GM21717 (cell line): ENCODE measurements at regions not wholly inside any gene's neighbourhood (a gene's known extent, or its start where the extent isn't known, plus 50 kb on each side); places are given as distances from the start of the nearest gene placed in this dataset.
"Not testable (repeated sequence)": the region's sequence is repeated elsewhere in the genome, so short reads cannot be mapped to it uniquely, and the experiment has no call there.

Source experiments
- ATAC-seq: cut with Tn5 transposase; IDR thresholded peaks from one replicate; pipeline ENCODE4 v1.9.1; 2021; ENCODE audit warnings: mild to moderate bottlenecking, moderate library complexity; ENCODE audit not compliant: unreplicated experiment

DNA sequence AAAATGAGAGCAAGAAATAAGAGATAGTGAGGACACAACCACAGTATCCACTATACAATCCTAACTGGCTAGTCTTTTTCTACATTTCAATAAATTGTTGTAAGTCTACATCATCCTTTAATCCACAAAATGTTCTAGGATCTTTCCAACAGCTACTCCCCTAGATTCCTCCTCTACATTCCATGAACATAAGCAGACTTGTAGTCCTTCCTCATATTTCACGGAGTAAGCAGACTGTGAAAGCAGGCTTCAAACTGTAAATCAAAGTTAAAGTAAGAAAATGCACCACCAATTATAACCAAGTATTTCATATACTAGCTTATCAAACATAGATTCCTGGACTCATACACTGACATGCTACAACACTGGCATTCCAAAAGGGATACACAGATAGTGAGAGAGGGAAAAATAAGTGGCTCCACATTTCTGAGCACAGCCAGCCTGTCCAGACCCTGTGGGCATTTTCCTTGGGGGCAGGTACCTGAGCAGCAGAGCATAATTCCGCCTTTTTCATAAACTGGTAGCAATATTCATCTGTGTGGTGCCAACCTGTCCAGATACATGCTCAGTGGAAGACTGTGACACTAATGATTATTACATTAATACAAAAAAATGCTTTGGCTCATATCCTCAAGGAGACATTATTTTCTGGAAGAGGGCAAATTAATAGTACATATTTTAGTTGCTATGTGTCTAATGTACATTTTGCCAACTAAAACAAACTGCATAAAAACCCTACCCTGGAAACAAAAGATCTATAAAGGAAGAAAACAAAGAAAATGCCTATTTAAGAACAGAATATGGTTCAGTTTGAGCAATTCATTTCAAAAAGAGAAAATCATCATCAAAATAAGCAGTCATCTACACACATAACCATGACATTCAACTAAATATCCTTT is 113.3 kb upstream of the FSCB start:
- ATAC-seq = no peak

DNA sequence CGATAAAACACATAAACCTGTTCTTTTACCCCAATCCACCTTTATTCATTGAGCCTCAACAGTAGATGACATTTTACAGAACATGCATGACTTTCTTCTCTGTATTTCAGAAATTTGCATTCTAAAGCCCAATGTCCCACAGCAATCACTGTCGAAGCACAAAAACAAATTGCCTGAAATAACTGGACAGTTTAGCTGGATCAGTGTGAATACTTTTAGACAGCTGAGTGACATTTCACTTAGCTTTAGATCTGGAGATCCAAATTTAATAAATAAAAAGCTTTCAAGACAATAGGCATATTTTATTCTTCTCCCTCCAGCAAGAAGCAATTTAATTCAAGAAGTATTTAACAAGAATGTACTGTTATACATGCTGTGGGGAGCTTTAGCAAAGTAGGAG is 109.1 kb upstream of the FSCB start:
- ATAC-seq = no peak

DNA sequence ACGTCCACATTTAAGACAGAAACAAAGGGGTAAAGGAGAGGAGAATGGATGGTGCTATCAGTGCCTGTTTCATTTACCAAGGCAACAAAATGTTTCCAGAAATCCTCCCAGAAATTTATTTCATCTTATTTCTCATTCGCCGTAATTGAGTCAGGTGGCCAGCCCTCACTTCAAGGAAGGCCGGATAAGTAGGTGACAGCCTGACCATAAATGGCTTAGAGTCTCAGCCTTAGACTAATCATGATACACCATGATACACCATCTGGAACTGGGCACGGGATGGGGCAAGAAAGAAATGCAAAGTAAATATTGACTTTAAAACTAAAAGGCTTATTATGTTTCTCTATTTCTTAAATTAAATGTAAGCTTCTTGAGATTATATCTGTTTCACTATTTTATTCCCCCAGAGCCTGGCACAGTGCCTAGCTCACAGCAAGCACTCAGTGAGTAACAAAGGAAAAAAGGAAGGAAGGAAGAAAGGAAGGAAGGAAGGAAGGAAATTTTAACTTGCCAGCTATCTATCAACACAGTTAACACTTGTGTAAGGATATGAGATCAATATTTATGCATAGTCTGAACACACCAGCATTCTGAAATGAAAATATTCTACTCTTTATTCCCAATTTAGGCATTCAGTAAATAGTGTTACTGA is 106.1 kb upstream of the FSCB start:
- no peak for ATAC-seq

DNA sequence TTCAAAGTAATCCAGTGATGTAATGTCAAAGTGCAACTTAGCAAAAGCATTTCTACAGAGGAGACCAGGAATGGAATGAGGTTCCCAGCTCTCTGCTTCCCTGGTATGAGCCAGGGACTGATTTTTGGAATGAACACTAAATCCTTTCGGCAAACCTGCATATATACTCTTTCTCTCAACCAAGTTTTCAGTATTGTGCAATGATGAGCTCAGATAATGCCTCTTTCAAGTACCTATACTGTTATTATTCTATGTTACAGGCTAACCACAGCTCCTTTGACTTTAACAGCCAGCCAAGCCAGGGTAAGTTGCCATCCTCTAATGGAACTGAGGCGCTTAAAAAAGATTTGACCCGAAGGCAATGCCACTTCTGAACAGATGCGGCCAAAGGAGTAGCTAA is 104.9 kb upstream of the FSCB start:
- no peak for ATAC-seq

DNA sequence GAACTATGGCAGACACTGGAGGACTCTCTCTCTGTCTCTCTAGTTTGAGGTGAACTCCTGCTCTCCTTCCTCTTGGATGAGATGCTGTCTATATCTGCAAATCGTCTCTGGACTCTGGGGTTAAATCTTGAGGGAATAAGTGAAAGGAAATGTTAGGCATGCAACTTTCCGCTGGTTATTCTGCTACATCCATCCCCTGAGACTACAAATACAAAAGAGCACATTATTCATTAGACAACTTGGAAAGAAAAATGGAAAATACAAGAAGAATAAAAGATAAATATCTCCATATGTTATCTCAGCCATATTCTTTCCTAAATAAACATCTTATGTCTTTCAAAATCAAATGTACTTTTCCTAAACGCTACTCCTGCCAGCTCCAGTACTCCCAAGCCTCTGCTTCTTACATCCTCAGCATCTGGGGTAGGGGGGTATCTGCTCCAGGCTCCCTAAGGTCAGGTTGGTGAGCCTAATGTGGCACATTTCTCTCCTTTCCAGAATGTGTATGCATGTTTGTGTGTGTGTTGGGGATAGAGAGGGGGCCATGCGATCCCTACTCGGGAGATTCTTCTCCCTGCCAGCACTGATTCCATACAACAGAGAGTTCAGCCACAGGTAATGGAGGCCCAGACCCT is 102.9 kb upstream of the FSCB start:
- no peak for ATAC-seq

DNA sequence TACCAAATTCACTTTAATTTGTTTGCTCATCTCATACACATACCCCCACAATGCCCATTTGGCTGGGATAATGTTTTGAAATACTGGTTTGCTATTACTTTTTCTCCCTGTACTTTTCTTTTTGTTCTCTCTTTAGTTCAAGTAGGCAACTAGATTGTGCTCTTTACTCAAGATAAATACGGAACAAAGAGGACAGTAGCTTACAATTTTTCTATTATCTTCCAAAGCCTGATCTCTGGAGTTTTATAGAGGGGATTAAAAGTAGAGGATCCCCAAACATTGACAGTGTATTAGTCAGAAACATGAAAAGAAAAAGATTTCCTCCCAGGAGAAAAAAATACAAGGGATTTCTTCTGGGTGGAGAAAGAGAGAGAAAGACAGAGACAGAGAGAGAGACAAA is 102.1 kb upstream of the FSCB start:
- ATAC-seq = no peak

DNA sequence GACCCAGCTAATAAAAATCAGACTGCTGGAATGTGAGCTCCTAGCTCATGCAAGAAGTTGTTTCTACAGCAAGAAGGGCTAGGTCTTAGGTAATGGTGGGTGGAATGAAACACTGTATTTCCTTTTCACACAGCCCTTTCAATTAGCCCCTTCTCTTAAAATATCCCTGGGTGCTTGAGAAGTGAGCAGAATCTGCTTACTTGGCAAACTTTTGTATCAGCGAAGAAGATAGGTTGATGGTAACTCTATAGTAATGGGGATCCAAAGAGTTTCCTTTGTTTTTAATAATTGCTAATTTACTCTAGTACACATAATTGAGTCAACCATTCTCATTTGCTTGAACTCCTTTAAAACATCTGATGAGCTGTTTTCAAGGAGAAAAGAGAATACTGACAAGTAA is 100.6 kb upstream of the FSCB start:
- ATAC-seq = no peak

DNA sequence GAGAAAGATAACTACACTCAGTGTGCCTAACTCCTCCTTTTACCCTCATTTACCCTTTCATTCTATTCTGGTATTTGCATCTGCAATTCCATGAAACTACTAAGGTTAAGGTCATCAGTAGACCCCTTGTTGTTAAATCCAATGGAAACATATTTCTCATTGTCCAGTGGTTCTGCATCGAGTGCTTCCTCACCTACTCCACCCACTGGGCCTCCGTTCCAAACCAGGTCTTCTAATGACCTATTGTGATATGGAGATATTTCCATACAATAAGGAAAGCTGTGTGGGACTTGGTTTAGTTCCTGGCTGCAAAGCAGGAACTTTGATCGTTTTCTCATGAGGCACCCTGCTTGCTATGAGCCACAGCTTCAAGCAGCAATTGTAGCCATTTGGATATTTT is 99.5 kb upstream of the FSCB start:
- no peak for ATAC-seq

DNA sequence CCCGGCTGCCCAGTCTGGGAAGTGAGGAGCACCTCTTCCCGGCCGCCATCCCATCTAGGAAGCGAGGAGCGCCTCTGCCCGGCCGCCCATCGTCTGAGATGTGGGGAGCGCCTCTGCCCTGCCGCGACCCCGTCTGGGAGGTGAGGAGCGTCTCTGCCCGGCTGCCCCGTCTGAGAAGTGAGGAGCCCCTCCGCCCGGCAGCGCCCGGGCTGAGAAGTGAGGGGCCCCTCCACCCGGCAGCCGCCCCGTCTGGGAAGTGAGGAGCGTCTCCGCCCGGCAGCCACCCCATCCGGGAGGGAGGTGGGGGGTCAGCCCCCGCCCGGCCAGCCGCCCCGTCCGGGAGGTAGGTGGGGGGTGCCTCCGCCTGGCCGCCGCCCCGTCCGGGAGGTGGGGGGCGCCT is 94.2 kb upstream of the FSCB start:
- not testable (repeated sequence) for ATAC-seq

DNA sequence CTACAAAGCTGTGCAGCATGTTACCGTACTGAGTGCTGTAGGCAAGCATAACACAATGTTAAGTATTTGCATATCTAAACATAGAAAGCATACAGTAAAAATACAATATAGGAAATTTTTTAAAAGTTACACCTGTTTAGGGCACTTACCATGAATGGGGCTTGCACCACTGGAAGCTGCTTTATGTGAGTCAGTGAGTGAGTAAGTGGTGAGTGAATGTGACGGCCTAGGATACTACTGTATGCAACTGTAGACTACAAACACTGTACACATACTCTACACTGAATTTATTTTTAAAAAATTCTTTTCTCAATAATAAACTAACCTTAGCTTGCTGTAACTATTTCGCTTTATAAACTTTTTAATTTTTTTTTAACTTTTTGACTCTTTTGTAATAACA is 82.1 kb upstream of the FSCB start:
- no peak for ATAC-seq

DNA sequence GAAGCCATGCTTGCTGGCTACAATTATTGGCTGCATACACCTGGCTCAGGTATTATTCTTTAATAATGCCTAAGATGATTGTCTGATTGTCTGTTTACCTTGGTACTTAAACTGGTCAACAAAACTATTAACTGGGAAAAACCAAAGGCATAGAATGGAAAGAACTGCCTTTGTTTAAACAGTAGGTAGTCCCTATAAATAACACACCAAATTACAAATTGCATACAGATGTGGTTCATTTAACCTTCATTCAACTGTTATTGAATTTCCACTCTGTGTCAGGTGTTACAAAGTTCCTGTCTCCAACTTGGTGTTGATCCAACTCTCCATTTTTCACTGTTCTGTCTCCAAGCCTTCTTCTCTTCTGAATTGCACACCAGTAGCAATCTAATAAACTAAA is 79.8 kb upstream of the FSCB start:
- no peak for ATAC-seq

DNA sequence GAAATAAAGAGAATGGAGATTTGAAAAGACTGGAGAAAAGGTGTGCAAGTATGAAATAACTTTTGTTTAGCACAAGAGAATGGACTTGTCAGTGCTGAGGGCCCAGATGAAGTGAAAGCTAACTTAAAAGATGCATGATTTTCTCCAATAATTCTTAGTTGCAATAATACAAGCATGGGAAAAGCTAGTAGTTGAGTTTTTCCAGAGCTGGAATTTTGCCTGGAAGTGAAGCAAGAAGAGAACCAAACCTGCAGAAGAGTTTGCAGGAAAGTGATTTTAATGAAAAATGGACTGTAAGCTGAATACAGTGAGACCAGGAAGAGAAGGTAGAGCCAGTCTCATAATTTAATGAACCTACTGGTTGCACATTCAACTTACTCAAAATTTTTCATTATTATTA is 69.3 kb upstream of the FSCB start:
- no peak for ATAC-seq

DNA sequence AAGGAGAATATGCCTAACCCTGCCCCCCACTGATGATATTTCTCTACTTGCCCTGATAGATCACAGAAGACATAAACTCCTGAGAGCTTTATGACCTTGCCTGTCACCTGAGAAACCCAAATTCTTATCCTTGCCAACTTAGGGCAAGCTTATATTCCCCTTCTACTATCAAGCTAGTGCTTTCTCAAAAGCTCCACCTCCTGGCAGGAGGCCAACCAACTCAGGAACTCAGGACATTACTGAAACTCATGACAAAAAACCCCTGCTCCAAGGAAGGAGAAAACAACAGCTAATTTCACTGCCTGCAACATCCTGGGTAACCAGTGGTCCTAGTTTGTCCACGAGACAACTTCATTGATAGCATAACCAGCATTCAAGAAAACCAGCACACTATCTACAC is 60.9 kb upstream of the FSCB start:
- no peak for ATAC-seq

DNA sequence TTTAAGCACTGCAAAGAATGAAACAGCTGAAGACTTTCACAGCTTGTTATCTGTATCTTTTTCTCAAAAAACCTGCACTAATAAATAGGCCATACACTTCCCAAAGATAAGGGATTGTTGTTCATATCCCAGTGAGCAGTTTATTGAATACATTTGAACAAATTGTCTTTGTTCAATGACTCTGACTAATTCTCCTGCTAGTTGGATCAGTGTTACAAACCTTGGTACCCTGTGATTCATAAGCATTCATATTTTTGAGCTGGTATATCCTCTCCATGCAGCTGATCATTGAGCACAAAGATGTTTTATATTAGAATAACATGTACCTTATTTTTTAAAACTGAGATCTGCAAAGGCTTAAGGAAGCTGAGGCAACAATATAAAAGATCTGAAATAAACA is 58.9 kb upstream of the FSCB start:
- no peak for ATAC-seq

DNA sequence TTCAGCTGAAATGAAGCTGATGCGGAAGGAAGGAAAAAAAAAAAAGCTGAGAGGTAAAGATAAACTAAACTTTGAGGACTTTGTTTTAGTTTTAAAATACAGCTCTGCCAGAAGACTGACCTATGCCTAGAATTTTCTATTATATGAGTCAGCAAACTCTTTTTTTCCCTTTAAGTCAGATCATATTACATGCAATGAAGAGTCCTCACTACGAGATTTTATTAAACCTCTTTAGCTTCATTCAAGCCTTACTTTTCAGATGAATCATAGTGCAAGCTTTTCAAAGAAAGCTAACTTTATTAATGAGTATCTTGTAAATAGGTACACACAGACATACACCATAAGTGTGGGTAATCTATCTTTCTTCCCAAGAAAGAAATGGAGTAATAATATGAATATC is 57.8 kb upstream of the FSCB start:
- no peak for ATAC-seq
